NCI-H2171 (cell line): ENCODE measurements at regions not wholly inside any gene's neighbourhood (a gene's known extent, or its start where the extent isn't known, plus 50 kb on each side); places are given as distances from the start of the nearest gene placed in this dataset.
A peak's percentile ranks its signal among the peaks of the same experiment; 100 is the strongest.
"Not testable (repeated sequence)": the region's sequence is repeated elsewhere in the genome, so short reads cannot be mapped to it uniquely, and the experiment has no call there.

Experiments used
- DNase-seq: peaks from one replicate; lab custom pipeline; 2025; lab: John Stamatoyannopoulos, UW

- no peak for DNase-seq
Observed at GRCh38 chr3:107942951-107943749, 147.7 kb downstream of the CD47 start.

- no peak for DNase-seq
Observed at GRCh38 chr3:107942244-107942643, 148.6 kb downstream of the CD47 start.

- no peak for DNase-seq
Observed at GRCh38 chr3:107939691-107940442, 151.0 kb downstream of the CD47 start.

- DNase-seq: peak; percentile 19
Observed at GRCh38 chr3:107938143-107938542, 152.7 kb downstream of the CD47 start.

GRCh38 chr3:107934808-107935207, 156.0 kb downstream of the CD47 start:
- no peak for DNase-seq

- DNase-seq: no peak
Observed at GRCh38 chr3:107933450-107933849, 157.4 kb downstream of the CD47 start.

- no peak for DNase-seq
Observed at GRCh38 chr3:107931326-107931725, 159.5 kb downstream of the CD47 start.

- no peak for DNase-seq
Observed at GRCh38 chr3:107929088-107929487, 161.7 kb downstream of the CD47 start.

- DNase-seq: peak; percentile 13
Observed at GRCh38 chr3:107928084-107928445, 162.8 kb downstream of the CD47 start.

GRCh38 chr3:107927361-107928083, 163.3 kb downstream of the CD47 start:
- peak; percentile 83 for DNase-seq

GRCh38 chr3:107925851-107926250, 165.0 kb downstream of the CD47 start:
- DNase-seq: no peak

- no peak for DNase-seq
Observed at GRCh38 chr3:107921038-107921437, 169.8 kb downstream of the CD47 start.

- DNase-seq: no peak
Observed at GRCh38 chr3:107920538-107920937, 170.3 kb downstream of the CD47 start.

- no peak for DNase-seq
Observed at GRCh38 chr3:107919239-107919638, 171.6 kb downstream of the CD47 start.

GRCh38 chr3:107916171-107916570, 174.7 kb downstream of the CD47 start:
- no peak for DNase-seq

- no peak for DNase-seq
Observed at GRCh38 chr3:107915706-107916105, 175.1 kb downstream of the CD47 start.

- no peak for DNase-seq
Observed at GRCh38 chr3:107913701-107914100, 177.1 kb downstream of the CD47 start.

- no peak for DNase-seq
Observed at GRCh38 chr3:107911337-107912000, 179.4 kb downstream of the CD47 start.

- no peak for DNase-seq
Observed at GRCh38 chr3:107910713-107911259, 180.0 kb downstream of the CD47 start.

GRCh38 chr3:107909583-107909982, 181.2 kb downstream of the CD47 start:
- not testable (repeated sequence) for DNase-seq

GRCh38 chr3:107907996-107908395, 182.8 kb downstream of the CD47 start:
- no peak for DNase-seq

GRCh38 chr3:107904536-107905066, 186.2 kb downstream of the CD47 start:
- no peak for DNase-seq
